OCI-LY7 (cell line): ENCODE measurements at regions not wholly inside any gene's neighbourhood (a gene's known extent, or its start where the extent isn't known, plus 50 kb on each side); places are given as distances from the start of the nearest gene placed in this dataset.

Source experiments
- BruUV-seq: library from RNA; stranded (reverse); fragments of 400-500 nt; replicated peaks from 2 replicates; lab custom pipeline; 2021; lab: Mats Ljungman, UMichigan
- CTCF ChIA-PET: fragments of 300-600 bp; sonication (Branson Sonifier 250); formaldehyde crosslinking; loops from one replicate; lab custom pipeline; 2022; ENCODE audit warnings: antibody characterized with exemption; ENCODE audit not compliant: unreplicated experiment; lab: Charles Lee
- POLR2A ChIA-PET: fragments of 300-600 bp; sonication (Branson Sonifier 250); formaldehyde crosslinking; loops from one replicate; lab custom pipeline; 2022; ENCODE audit warnings: antibody characterized with exemption; lab: Charles Lee
- DNase-seq: peaks from one replicate; pipeline ENCODE4 v3.0.0-alpha.2; 2015; ENCODE audit warnings: low spot score
- H2AFZ ChIP-seq: fragments of 200-600 bp; sonication (generic), shearing (Covaris generic); 2 replicates; pipeline ENCODE4 v1.6.1; 2014; ENCODE audit warnings: mild to moderate bottlenecking, antibody characterized with exemption, low read length, moderate library complexity
- H3K27ac ChIP-seq: fragments of 200-600 bp; sonication (generic); 2 replicates; pipeline ENCODE4 v1.5.1; 2014; ENCODE audit warnings: mixed run types, low read depth, mild to moderate bottlenecking, moderate library complexity, low read length, inconsistent platforms; ENCODE audit not compliant: poor library complexity, severe bottlenecking
- H3K36me3 ChIP-seq: fragments of 200-600 bp; sonication (generic); 2 replicates; pipeline ENCODE4 v1.6.1; 2014; ENCODE audit warnings: mild to moderate bottlenecking, antibody characterized with exemption, low read length, moderate library complexity, mixed read lengths; ENCODE audit not compliant: insufficient read depth
- H3K4me1 ChIP-seq: fragments of 200-600 bp; sonication (generic); 2 replicates; pipeline ENCODE4 v1.5.1; 2014; ENCODE audit warnings: mild to moderate bottlenecking, low read length; ENCODE audit not compliant: insufficient read depth, poor library complexity, severe bottlenecking
- H3K4me2 ChIP-seq: fragments of 200-600 bp; sonication (generic); 2 replicates; pipeline ENCODE4 v1.6.1; 2014; ENCODE audit warnings: mild to moderate bottlenecking, low read length
- H3K4me3 ChIP-seq: fragments of 200-600 bp; sonication (generic); 2 replicates; pipeline ENCODE4 v1.5.1; 2014; ENCODE audit warnings: mild to moderate bottlenecking, low read depth, low read length; ENCODE audit not compliant: poor library complexity, severe bottlenecking
- H3K79me2 ChIP-seq: fragments of 200-600 bp; sonication (generic); 2 replicates; pipeline ENCODE4 v1.6.1; 2016; ENCODE audit warnings: low read depth, mild to moderate bottlenecking, low read length, moderate library complexity, mixed read lengths; ENCODE audit not compliant: insufficient read depth
- H3K9me2 ChIP-seq: fragments of 200-600 bp; sonication (generic); 2 replicates; pipeline ENCODE4 v1.6.1; 2016; ENCODE audit warnings: mild to moderate bottlenecking, low read length, mixed read lengths; ENCODE audit not compliant: insufficient read depth
- H3K9me3 ChIP-seq: fragments of 200-600 bp; sonication (generic); 2 replicates; pipeline ENCODE4 v1.6.1; 2014; ENCODE audit warnings: mild to moderate bottlenecking, mixed run types, low read length, mixed read lengths
- H4K20me1 ChIP-seq: fragments of 200-600 bp; sonication (generic); 2 replicates; pipeline ENCODE4 v1.6.1; 2014; ENCODE audit warnings: mild to moderate bottlenecking, antibody characterized with exemption, low read length, moderate library complexity, mixed read lengths; ENCODE audit not compliant: insufficient read depth
- CTCF ChIP-seq: fragments of 200-600 bp; sonication (generic); conservative IDR thresholded peaks from 2 replicates; pipeline ENCODE4 v1.5.1; 2014; ENCODE audit warnings: mild to moderate bottlenecking, antibody characterized with exemption, low read length, moderate library complexity, mixed read lengths
- EZH2phosphoT487 ChIP-seq: fragments of 200-600 bp; sonication (generic); IDR thresholded peaks from 2 replicates; pipeline ENCODE4 v1.6.1; 2018; ENCODE audit warnings: low read depth, borderline replicate concordance, mild to moderate bottlenecking, mixed run types, antibody characterized with exemption, low read length, moderate library complexity, mixed read lengths
- intact Hi-C: fragments of 100-400 bp; cut with micrococcal nuclease; formaldehyde crosslinking; loops from one replicate; pipeline ENCODE4 v1.10.0; 2022; ENCODE audit not compliant: unreplicated experiment

DNA sequence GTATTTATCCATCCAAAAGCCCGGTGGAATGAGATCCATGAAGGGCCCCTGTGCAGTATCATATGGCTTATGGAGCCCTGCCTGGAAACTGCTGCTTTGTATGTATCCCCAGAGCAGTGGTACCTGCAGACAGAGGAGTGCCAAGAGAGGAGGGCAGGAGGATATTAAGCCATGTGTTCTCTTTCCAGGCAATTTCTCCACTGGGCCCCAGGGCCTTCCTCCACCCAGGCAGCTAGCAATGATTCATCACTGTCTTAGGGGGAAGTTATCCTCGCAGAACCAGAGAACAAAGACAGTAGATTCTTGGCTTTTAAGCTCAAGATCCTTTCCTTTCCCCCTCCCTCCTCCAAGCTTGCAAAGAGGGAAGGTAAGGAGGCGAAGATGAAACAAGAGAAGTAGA is 98.1 kb downstream of the LRRC30 start:
- no peak for TF ChIP-seq CTCF
- TF ChIP-seq EZH2phosphoT487: no peak
- Histone ChIP-seq H3K4me1 (no peaks in the 10 kb centered on the region), H3K4me3 (no peak overlapping the region), H3K36me3 (no peaks in the 10 kb centered on the region), H3K4me2 (no peak overlapping the region), H3K9me3 (no peaks in the 10 kb centered on the region), H3K9me2 (no peaks in the 10 kb centered on the region), H2AFZ (no peak overlapping the region), H3K27ac (no peak overlapping the region), H4K20me1 (no peaks in the 10 kb centered on the region), H3K79me2 (no peaks in the 10 kb centered on the region)
- DNase-seq: no peak
- ChIA-PET POLR2A (no interaction called here), CTCF (no interaction called here)
- intact Hi-C loops: no loop called here
- no TSS peak for BruUV-seq

- ChIA-PET POLR2A (no interaction called here), CTCF (interaction anchor here (0.6 kb wide), 1 partner anchor 1054 kb away, joined by 3 read pairs; no protein-coding TSS in a partner anchor)
- Histone ChIP-seq H3K36me3 (no peaks in the 10 kb centered on the region), H3K9me2 (no peaks in the 10 kb centered on the region), H3K4me2 (no peak overlapping the region), H3K4me1 (no peaks in the 10 kb centered on the region), H4K20me1 (no peaks in the 10 kb centered on the region), H3K9me3 (no peaks in the 10 kb centered on the region), H3K27ac (no peak overlapping the region), H3K79me2 (no peaks in the 10 kb centered on the region), H3K4me3 (no peak overlapping the region), H2AFZ (no peak overlapping the region)
- TF ChIP-seq EZH2phosphoT487 (no peak), CTCF (no peak)
- intact Hi-C loops: no loop called here
- no TSS peak for BruUV-seq
- no peak for DNase-seq
These were observed 101.6 kb downstream of the LRRC30 start for GRCh38 chr18:7332452-7332851.

DNA sequence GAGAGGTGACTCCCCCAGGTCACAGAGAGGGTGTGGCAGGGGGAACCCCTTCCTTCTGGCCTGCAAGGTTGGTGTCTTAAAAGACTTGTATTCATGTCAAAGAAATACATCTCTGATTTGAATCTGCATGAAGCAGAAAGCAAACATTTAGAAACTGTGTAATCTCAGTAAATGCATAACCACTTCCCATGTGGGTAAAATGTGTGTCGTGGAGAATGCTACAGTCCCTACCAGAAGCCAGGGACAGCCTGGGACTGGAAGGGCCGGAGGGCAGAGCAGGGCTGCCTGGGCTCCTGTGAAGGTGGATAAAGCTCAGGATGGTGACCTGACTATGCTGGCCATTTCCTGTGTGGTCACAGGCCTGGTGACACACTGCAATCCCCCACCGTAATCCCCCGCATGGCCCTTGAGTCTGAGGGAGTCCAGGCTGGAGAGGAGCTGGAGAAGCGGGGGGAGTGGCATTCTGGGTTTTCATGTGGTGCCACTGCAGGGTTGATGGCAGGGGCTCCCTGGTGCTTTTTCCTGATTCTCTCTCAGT is 102.2 kb downstream of the LRRC30 start:
- CTCF ChIA-PET: no interaction called here
- Histone ChIP-seq H3K27ac (no peak overlapping the region), H4K20me1 (no peaks in the 10 kb centered on the region), H3K4me1 (no peaks in the 10 kb centered on the region), H3K9me2 (no peaks in the 10 kb centered on the region), H2AFZ (no peak overlapping the region), H3K36me3 (no peaks in the 10 kb centered on the region), H3K4me3 (no peak overlapping the region), H3K79me2 (no peaks in the 10 kb centered on the region), H3K4me2 (no peak overlapping the region), H3K9me3 (no peaks in the 10 kb centered on the region)
- no TSS peak for BruUV-seq
- POLR2A ChIA-PET: no interaction called here
- TF ChIP-seq EZH2phosphoT487 (no peak), CTCF (no peak)
- no peak for DNase-seq
- intact Hi-C loops: no loop called here
